ENCODE measurements at regions not wholly inside any gene's neighbourhood (a gene's known extent, or its start where the extent isn't known, plus 50 kb on each side); places are given as distances from the start of the nearest gene placed in this dataset.

DNA sequence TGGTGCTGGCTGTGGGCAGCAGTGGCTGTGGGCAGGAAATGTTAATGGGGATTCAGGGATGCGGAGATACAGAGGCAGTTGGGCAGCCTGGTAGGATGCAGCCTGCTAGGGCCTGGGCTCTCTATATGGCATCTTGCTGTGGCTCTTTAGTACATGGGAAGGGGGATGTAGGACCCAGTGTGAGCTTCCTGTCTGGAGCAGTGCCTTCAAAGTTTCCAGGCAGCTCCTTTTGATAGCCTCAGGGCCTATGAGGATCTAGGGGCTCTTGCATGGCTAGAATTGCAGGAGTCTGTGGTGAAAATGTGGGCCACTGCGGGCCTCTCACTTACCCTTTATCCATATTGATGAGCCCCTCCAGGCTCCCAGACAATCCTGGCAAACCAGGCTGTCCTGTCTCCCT is 213.2 kb upstream of the SNX19 start:
- DNase-seq, result no peak

GRCh38 chr11:131135611-131136010 is 219.3 kb upstream of the SNX19 start:
- no peak for DNase-seq

- DNase-seq, result no peak
Measured at GRCh38 chr11:131136486-131136885, 220.2 kb upstream of the SNX19 start.

- no peak for DNase-seq
Measured at GRCh38 chr11:131137046-131137445, 220.8 kb upstream of the SNX19 start.

- DNase-seq, result no peak
Measured at GRCh38 chr11:131138731-131139130, 222.5 kb upstream of the SNX19 start.

- no peak for DNase-seq
Measured at GRCh38 chr11:131145791-131146190, 224.6 kb upstream of the NTM start.

DNA sequence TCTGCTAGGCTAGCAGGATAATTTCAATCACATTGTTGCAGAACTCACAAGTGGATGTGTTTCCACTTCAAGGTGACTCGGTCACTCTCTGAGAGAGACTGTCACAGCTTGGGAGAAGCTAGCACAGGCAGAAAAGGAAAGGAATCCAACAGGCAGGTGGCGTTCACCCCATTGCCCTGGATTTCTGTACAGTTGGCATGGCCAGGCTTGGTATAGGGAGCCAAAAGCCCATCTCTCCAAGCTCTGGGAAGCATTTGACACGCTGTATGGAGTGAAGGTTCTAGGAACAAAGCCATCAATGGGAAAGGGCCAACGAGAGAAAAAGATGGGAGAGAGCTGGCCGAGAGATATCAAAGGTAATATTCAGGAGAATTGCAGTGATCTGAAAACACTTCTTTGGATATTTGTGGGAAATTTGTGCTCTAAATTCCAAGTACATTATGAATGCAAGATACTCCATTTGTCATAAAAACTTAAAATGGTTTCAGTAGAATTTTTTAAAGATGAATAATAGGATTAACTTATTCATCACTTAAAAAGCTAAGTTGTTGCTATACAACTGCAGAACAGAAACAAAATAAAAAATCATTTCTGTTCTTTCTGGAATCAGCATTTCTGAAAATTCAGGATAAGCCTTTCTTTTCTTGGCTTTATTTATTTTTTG is 223.5 kb upstream of the NTM start:
- no peak for DNase-seq

DNA sequence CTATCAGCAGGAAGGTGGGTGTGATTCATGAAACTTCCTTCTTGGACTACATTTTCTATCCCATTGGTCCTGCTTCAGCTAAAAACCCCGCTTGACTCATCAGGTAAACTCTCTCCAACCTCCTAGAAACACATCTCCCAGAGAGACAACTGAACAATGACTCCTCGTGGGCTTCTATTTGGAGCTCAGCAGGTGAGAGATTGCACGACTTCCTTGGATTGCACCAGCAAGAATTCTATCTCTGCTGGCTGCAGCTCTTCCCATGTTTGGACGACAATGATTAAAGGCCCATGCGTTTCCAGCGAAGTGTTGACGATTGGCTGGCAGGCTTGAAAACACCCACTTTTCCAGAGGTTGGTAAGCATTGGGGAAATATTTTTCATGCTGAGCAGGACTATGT is 216.1 kb upstream of the NTM start:
- no peak for DNase-seq

- no peak for DNase-seq
Measured at GRCh38 chr11:131157678-131158077, 212.7 kb upstream of the NTM start.

- no peak for DNase-seq
Measured at GRCh38 chr11:131160846-131161245, 209.6 kb upstream of the NTM start.

GRCh38 chr11:131163613-131164012 is 206.8 kb upstream of the NTM start:
- DNase-seq, result no peak

DNA sequence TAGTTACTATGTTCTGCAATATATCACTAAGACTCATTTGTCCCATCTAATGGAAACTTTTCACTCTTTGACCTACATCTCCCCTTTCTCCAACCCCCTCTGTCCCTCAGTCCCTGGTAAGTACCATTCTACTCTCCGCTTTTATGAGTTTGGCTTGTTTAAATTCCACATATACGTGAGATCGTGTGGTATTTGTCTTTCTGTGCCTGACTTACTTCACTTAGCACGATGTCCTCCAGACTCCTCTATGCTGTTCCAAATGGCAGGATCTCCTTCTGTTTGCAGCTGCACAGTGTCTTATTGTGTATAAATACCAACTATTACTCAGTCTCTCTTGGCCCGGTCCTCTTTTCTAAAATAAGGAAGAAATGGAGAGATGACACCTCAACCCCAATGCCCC is 205.4 kb upstream of the NTM start:
- no peak for DNase-seq

- DNase-seq, result no peak
Measured at GRCh38 chr11:131168839-131169713, 201.3 kb upstream of the NTM start.

GRCh38 chr11:131172011-131172410 is 198.4 kb upstream of the NTM start:
- no peak for DNase-seq

- no peak for DNase-seq
Measured at GRCh38 chr11:131178020-131178419, 192.4 kb upstream of the NTM start.

DNA sequence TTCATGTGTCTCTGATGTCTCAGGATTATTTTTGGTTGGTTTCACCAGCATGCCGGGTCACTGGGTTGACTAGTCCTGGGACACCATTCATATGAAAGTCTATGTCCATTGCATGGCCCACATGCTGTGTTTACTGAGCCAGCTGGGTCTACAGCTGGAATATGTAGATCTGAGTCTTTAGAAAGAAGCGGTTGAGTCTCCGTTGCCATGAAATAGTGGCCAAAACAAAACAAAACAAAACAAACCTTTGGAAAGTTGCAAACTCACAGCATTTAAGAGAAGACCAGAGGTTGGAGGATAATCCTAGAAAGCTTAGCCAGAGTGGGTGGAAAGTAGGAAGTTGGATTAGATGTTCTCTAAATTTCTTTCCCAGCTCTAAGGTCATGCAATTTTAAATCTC is 191.8 kb upstream of the NTM start:
- no peak for DNase-seq

DNA sequence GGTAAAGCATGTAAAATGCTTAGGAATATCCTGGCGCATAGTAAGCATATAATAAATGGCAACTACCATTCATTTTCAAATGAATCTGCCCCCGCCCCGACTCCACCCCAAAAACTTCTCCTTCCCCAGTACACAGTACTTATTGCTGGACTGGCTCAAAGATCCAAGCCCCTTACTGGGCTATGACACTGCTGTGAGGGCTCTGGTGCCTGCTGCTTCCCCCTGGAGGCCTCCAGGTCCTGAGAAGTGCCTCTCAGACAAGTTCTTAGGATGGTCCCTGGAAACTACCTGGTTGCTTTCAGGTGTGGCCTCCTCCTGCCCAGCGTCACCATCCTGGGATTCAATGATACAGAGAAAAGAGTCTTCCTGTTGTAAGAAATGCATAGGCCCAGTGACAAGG is 190.6 kb upstream of the NTM start:
- no peak for DNase-seq

GRCh38 chr11:131185915-131186314 is 184.5 kb upstream of the NTM start:
- no peak for DNase-seq

DNA sequence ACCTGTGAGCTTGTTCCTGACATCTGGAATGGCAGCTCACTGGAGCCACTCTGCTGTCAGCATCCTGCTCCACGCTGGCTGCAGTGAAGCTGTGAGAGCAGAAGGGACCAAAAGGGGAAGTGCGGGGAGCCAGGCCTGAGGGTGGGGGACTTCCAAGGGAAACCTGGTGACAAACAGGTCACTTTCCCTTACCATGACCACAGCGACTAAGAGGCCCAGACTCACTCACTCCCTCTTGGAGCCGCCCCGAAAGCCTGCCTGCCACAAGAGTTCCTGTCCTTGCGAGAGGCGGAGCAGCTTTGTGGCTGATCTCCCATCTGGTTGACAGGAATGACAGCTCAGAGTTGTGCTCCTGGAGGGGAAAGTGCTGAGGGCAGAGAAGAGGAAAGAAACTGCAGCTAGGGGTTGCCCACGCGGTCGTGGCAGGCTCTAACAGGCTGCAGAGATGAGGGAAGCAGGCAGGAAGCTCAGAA is 183.8 kb upstream of the NTM start:
- DNase-seq, result no peak

DNA sequence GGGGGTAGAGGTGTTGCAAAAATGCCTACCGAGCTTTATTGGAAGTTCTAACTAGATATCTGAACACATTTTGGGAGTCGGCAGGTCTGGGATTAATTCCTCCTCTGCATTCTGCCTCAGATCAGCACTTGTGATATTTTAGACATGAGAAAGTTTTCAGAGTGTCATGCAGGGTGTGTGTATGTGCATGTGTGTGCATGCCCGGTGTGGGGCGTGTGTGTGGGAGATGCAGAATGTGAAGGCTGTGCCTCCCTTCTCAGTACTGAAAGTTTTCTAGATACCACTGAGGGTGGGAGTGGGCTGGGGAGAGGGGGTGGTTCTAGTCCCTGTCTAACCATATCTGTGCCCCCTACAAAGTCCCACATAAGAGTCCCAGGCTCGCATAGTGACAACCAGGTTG is 180.0 kb upstream of the NTM start:
- no peak for DNase-seq

DNA sequence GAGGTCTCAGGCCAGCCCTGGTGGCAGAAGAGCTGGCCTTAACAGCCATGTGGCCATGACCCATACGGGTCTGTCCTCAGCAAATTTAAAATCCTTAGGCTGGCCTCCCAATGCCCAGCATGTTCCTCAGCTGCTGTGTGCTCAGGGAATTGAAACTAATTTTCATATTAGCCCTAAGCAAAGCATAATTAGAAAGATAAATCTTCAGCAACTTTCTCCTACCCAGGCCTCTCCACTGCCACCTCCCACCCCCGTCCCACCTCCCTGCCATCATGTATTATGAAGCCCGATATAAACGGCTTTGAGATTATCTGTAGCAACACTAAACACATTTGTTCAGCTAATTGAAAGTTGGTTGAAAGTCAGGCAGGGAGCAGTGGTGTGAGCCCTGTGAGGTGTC is 178.8 kb upstream of the NTM start:
- no peak for DNase-seq

GRCh38 chr11:131192628-131193027 is 177.8 kb upstream of the NTM start:
- no peak for DNase-seq

- DNase-seq, result no peak
Measured at GRCh38 chr11:131193031-131193501, 177.3 kb upstream of the NTM start.

DNA sequence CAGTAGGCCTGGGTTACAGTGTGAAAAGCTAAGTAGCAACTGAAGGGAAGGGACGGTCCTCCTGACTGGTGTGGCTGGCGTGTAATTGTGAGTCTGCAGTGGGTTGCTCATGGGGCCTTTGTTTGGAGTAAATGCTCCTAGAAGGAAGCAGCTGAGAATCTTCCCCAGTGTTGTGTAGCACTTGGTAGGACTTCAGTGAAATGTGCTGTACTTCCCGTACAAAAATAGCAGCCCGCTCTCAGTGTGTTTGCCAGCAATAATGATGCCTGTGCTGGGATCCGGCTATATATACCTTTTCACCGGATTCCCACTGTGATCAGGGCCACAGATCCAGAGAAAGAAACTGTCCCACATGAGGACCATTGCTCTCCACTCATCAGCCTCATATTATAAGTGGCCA is 175.7 kb upstream of the NTM start:
- DNase-seq, result no peak

Data from SHP77 treated with DMSO at 0.1 percent for 48 hours (cell line).